ENCODE measurements at regions not wholly inside any gene's neighbourhood (a gene's known extent, or its start where the extent isn't known, plus 50 kb on each side); places are given as distances from the start of the nearest gene placed in this dataset.

DNA sequence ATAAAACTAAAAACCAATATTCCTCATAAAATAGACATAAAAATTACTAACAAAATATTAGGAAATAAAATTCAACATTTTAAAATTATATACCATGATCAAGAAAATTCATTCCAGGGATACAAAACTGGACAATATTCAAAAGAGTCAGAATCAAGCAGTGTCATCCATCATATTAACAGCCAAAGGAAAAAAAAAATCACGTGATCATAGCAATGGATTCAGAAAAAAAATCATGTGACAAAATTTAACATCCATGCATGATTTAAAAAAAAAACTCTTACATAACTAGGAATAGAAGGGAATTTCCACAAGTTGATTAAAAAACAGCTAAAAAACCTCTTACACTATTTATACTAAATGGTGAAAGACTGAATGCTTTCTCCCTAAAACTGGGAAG, 95.3 kb upstream of the USP47 start:
- Histone ChIP-seq H3K4me1 (no peaks in the 10 kb centered on the region), H3K27ac (no peak overlapping the region), H3K4me3 (no peak overlapping the region), H3K9me3 (no peaks in the 10 kb centered on the region), H3K36me3 (no peaks in the 10 kb centered on the region), H3K27me3 (no peaks in the 10 kb centered on the region)
- DNase-seq (no peak), ATAC-seq (no peak)
- WGBS, 4 donors: 73 to 94% (median 82%) methylated on average over 1 of the region's 1 CpG
- no peak for TF ChIP-seq CTCF (IDR thresholded peaks at IDR 0.05)
- no peak for TF ChIP-seq POLR2A (IDR thresholded peaks at IDR 0.05)
- intact Hi-C loops (cut with DNase I): no loop called here

GRCh38 chr11:11743216-11743615, 98.6 kb upstream of the USP47 start:
- H3K4me3 ChIP-seq: no peak overlapping the region
- no peaks in the 10 kb centered on the region for H3K27me3 ChIP-seq
- H3K4me1 ChIP-seq: no peaks in the 10 kb centered on the region
- H3K36me3 ChIP-seq: no peaks in the 10 kb centered on the region
- 82 to 89% (median 86%) methylated on average over 3 of the region's 3 CpGs for WGBS, 4 donors
- no peak overlapping the region for H3K27ac ChIP-seq
- DNase-seq (no peak), ATAC-seq (no peak)
- intact Hi-C loops (cut with DNase I): no loop called here
- H3K9me3 ChIP-seq: no peaks in the 10 kb centered on the region
- no peak for TF ChIP-seq POLR2A (IDR thresholded peaks at IDR 0.05)

GRCh38 chr11:11742486-11742885, 99.3 kb upstream of the USP47 start:
- H3K36me3 ChIP-seq: no peaks in the 10 kb centered on the region
- H3K27me3 ChIP-seq: no peaks in the 10 kb centered on the region
- DNase-seq (no peak), ATAC-seq (no peak)
- intact Hi-C loops (cut with DNase I): no loop called here
- no peaks in the 10 kb centered on the region for H3K9me3 ChIP-seq
- 65 to 89% (median 83%) methylated on average over 5 of the region's 5 CpGs for WGBS, 4 donors
- no peak overlapping the region for H3K27ac ChIP-seq
- TF ChIP-seq CTCF (IDR thresholded peaks at IDR 0.05) (no peak), POLR2A (IDR thresholded peaks at IDR 0.05) (no peak)
- H3K4me3 ChIP-seq: no peak overlapping the region
- no peaks in the 10 kb centered on the region for H3K4me1 ChIP-seq

DNA sequence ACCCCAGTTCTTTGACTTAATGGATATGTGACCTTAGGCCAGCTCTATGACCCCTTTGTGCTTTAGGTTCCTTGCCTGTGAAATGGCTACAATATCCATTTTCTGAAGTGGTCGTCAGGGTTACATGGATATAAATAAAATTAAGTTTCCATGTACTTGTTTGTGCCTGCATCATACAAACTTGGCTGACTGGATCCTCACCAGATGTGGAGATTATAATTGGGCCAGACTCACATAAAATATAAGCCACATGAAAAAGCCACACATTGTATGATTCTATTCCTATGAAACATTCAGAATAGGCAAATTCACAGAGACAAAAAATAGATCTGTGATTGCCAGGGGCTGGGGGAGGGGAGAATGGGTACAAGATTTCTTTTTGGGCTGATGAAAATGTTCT, 100.9 kb upstream of the USP47 start:
- DNase-seq: no peak
- Histone ChIP-seq H3K9me3 (no peaks in the 10 kb centered on the region), H3K27ac (no peak overlapping the region), H3K27me3 (no peaks in the 10 kb centered on the region), H3K36me3 (no peaks in the 10 kb centered on the region), H3K4me1 (no peaks in the 10 kb centered on the region), H3K4me3 (no peak overlapping the region)
- intact Hi-C loops (cut with DNase I): no loop called here
- WGBS, 4 donors: 46 to 93% (median 84%) methylated on average over 1 of the region's 1 CpG
- TF ChIP-seq CTCF (IDR thresholded peaks at IDR 0.05) (no peak), POLR2A (IDR thresholded peaks at IDR 0.05) (no peak)
- no peak for ATAC-seq

DNA sequence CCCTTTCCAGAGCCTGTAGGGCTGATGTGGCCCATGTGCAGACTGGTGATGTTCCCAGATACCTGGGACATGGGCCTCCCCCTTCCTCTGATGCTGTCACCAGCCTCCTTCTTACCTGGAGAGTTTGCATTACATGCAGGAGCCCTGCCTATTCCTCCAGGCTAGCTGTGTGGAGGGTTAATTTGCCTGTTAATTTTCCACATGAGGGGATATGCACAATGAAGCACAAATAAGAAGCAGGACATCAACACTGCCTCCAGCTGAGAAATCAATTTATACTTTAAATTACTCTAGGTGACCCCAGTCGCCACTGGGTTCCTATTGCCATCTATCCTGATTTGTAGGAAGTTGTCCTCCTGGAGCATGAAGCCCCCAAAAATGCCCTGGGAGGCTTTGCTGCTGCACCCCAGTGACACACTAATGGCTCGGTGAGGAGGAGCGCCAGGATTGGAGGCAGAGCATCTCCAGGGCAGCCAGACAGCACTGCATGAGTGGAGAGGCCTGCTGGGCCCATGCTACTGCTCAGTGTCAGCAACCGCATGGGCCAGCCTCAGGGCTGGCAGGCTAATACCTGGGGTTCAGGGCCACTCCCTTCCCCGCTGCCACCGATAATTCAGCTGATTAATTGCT, 101.6 kb upstream of the USP47 start:
- Histone ChIP-seq H3K36me3 (no peaks in the 10 kb centered on the region), H3K4me1 (no peaks in the 10 kb centered on the region), H3K9me3 (no peaks in the 10 kb centered on the region), H3K4me3 (no peak overlapping the region), H3K27ac (no peak overlapping the region), H3K27me3 (no peaks in the 10 kb centered on the region)
- no peak for DNase-seq
- ATAC-seq: no peak
- WGBS, 4 donors: 89 to 98% (median 95%) methylated on average over 6 of the region's 6 CpGs
- intact Hi-C loops (cut with DNase I): no loop called here
- TF ChIP-seq CTCF (IDR thresholded peaks at IDR 0.05) (no peak), POLR2A (IDR thresholded peaks at IDR 0.05) (no peak)
